IgD-negative memory B cell (primary cell): ENCODE measurements at regions not wholly inside any gene's neighbourhood (a gene's known extent, or its start where the extent isn't known, plus 50 kb on each side); places are given as distances from the start of the nearest gene placed in this dataset.
A peak's percentile ranks its signal among the peaks of the same experiment; 100 is the strongest.
"Not testable (repeated sequence)": the region's sequence is repeated elsewhere in the genome, so short reads cannot be mapped to it uniquely, and the experiment has no call there.

ENCODE experiments used
- H3K27ac Mint-ChIP-seq, 3 donors: one replicate each; pipeline ENCODE4 v1.8.0; 2020 to 2022; ENCODE audit warnings: mild to moderate bottlenecking in 3 of 3, mixed read lengths in 3 of 3, moderate library complexity in 1 of 3
- H3K27me3 Mint-ChIP-seq: one replicate; pipeline ENCODE4 v1.8.0; 2021; ENCODE audit warnings: mixed read lengths
- H3K36me3 Mint-ChIP-seq: one replicate; pipeline ENCODE4 v1.8.0; 2020; ENCODE audit warnings: mild to moderate bottlenecking, mixed read lengths
- H3K4me1 Mint-ChIP-seq, 3 donors: one replicate each; pipeline ENCODE4 v1.8.0; 2020 to 2022; ENCODE audit warnings: mixed read lengths in 3 of 3, mild to moderate bottlenecking in 1 of 3
- H3K4me3 Mint-ChIP-seq, 4 donors: one replicate each; pipeline ENCODE4 v1.8.0; 2020 to 2022; ENCODE audit warnings: mild to moderate bottlenecking in 4 of 4, mixed read lengths in 4 of 4, moderate library complexity in 3 of 4
- H3K9me3 Mint-ChIP-seq, 3 donors: one replicate each; pipeline ENCODE4 v1.8.0; 2020 to 2021; ENCODE audit warnings: mixed read lengths in 3 of 3, mild to moderate bottlenecking in 1 of 3

DNA sequence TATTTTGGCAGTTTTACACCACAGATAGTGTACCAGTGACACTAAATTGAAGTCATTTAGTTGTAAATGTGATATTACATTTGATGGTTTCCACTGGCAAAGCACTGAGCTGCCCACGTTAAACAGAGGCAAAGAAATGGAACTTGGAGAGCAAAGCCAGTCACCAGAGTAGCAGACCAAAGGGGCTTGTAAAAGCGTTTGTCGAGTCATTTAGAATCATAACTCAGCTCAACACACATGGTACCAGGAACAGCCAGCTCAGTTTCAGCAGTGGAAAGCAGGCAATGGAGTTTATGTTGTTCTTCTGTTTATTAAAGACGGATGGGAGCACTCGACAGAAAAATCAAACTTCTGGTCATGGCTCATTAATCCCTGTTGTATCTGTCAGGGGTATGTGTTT is 91.2 kb downstream of the POU3F3 start:
- H3K4me3 Mint-ChIP-seq, result no peak overlapping the region
- peaks cover 9% of the 10 kb centered on the region for H3K27me3 Mint-ChIP-seq
- H3K36me3 Mint-ChIP-seq, result no peaks in the 10 kb centered on the region
- no peak overlapping the region for H3K27ac Mint-ChIP-seq
- H3K4me1 Mint-ChIP-seq, result peaks cover 0 to 4% (median 0%) of the 10 kb centered on the region in 3 donors
- H3K9me3 Mint-ChIP-seq, result no peaks in the 10 kb centered on the region

DNA sequence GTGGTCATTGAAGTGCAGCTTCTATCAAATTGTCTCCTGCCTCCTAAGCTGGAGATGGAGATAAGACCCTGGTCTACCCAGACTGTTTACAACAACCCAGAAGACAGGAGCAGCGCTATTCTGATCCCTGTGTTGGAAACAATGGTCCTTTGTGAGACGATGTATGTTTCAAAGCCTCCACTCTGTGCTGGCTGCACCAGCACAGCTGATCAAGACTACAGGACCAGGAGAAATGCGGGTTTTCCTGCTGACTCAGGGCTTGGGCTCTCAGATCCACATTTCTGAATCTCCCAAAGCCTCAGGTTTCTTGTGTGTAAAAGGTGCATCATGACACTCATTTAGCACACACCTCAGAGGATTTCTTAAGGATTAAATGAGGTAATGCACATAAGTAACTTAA is 92.0 kb downstream of the POU3F3 start:
- Mint-ChIP-seq H3K4me1 (no peaks in the 10 kb centered on the region), H3K4me3 (no peak overlapping the region), H3K36me3 (no peaks in the 10 kb centered on the region), H3K27me3 (peaks cover 9% of the 10 kb centered on the region), H3K9me3 (no peaks in the 10 kb centered on the region), H3K27ac (no peak overlapping the region)

DNA sequence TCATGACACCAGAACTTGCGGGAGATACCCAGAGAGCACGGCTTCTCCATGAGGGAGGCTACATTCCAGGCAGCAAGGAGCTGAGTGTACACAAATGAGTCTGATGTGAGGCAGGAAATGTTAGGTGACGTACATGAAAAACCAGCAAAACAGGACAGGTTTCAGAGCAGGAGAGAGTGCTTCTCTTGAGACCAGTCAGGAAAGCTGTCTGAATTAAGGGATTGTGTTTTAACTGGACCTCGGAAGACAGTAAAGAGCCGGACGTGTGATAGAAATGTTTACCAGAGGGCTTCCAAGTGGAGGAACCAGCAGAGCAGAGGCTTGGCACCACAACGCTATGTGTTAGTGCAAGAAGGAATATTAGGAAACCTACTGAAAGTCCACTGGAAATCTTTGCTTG is 90.4 kb upstream of the MRPS9 start:
- H3K9me3 Mint-ChIP-seq, H3K27me3 Mint-ChIP-seq, H3K36me3 Mint-ChIP-seq, H3K4me1 Mint-ChIP-seq, H3K27ac Mint-ChIP-seq, H3K4me3 Mint-ChIP-seq: not testable (repeated sequence)

DNA sequence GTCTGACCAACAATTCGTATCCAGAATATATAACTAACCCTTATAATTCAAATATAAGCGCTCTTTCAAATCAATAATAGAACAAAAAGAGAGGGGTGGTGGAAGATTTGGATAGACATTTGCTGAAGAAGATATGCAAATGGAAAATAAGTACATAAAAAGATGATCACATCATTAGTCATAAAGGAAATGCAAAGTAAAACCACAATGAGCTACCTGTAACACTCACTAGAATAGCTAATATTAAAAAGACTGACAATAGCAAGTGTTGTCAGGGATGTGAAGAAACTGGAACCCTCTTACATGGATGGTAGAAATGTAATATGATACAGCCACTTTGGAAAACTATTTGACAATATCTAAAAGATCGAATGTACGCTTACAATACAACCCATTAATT is 84.9 kb upstream of the MRPS9 start:
- no peaks in the 10 kb centered on the region for H3K36me3 Mint-ChIP-seq
- H3K4me1 Mint-ChIP-seq, result no peaks in the 10 kb centered on the region
- peaks cover under 1 to 6% (median 1%) of the 10 kb centered on the region in 3 donors for H3K9me3 Mint-ChIP-seq
- no peak overlapping the region for H3K4me3 Mint-ChIP-seq
- no peak overlapping the region for H3K27ac Mint-ChIP-seq
- peaks cover 3% of the 10 kb centered on the region for H3K27me3 Mint-ChIP-seq

DNA sequence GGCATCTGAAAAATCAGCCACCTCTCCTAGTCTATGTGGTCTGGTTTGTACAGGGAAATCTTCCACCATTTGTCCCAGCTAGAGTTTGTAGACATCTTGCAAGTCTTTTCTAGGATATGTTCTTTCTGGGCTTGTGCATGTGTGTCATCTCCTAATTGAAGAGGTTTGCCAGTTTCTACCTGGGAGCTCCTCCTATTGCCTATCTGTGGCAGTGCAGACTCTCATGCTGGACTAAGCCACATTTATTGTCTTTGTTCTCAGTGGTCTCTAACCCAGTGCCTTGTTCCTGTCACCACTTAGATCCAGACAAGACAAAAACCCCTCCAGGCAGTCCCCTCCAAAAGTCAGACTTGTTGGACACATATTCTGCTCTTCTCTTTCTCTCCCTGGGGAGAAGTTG is 72.0 kb upstream of the MRPS9 start:
- peaks cover 5 to 21% (median 8%) of the 10 kb centered on the region in 3 donors for H3K9me3 Mint-ChIP-seq

DNA sequence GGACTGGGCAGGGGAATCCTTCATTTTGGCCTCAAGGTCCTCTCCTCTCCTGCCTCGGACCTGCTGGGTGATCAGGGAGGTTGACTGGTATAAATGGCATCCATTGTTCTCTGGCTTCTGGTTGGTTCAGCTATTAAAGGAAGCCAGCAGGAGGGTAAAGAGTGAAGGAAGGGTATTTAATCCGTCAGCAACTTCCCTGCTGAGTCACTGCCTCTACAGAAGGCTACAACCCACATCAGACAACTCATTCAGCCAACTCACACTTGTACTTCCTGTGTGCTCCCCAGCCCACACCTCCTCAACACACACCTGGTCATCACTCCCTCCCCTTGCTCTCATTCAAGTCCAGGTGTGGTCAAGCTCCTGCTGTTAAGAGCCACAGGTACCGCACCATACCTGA is 68.3 kb upstream of the MRPS9 start:
- Mint-ChIP-seq H3K27ac (peak overlapping the region in 1 of 3 donors; percentile 21), H3K9me3 (peaks cover 1 to 7% (median 4%) of the 10 kb centered on the region in 3 donors), H3K4me1 (peaks cover 0 to 5% (median 1%) of the 10 kb centered on the region in 3 donors), H3K4me3 (no peak overlapping the region), H3K27me3 (peaks cover 5% of the 10 kb centered on the region), H3K36me3 (peaks cover 6% of the 10 kb centered on the region)

More for the DNA sequence above, 72.0 kb upstream of the MRPS9 start:
- Mint-ChIP-seq H3K4me1 (peaks cover 0 to 2% (median 0%) of the 10 kb centered on the region in 3 donors), H3K36me3 (peaks cover 6% of the 10 kb centered on the region), H3K4me3 (no peak overlapping the region), H3K27ac (no peak overlapping the region), H3K27me3 (peaks cover 7% of the 10 kb centered on the region)

DNA sequence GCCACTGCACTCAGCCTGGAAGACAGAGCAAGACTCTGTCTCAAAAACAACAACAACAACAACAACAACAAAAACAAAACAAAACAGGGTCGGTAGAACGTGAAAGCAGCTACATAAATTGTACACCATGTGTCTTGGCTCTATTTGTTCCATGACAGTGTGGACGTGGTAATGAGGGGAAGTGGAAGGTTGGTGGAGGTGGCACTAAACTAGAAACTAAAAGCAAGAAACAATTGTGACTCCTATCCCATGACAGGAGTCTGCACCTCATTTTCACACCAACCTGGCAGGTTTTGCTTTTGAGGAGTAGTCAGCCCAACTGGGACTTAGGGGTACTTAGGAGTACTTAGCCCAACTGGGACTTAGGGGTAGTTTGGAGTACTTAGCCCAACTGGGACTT is 62.5 kb upstream of the MRPS9 start:
- no peaks in the 10 kb centered on the region for H3K36me3 Mint-ChIP-seq

DNA sequence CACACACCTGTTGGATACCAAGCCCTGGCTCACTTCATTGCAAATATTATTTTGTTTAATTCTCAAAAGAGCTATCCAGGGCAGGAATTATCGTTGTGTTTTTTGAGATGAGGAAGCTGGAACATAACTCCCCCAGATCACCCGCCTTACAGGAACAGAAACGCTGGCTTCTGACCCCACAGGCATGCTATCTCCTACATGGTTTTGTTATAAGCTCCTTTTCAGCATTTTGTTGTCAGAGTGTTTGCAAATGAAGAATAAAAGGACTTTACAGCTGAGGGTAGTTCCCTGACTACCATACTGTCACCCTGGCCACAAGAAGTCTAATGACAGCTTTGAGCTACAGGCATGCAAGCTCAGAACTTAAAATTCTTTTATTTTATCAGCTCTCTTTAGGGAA is 62.0 kb upstream of the MRPS9 start:
- H3K4me3 Mint-ChIP-seq, result no peak overlapping the region
- no peaks in the 10 kb centered on the region for H3K27me3 Mint-ChIP-seq
- peak overlapping the region in 2 of 3 donors; percentile 70 to 91 for H3K27ac Mint-ChIP-seq
- H3K9me3 Mint-ChIP-seq, result peaks cover 0 to 3% (median 1%) of the 10 kb centered on the region in 3 donors
- peaks cover 23 to 31% (median 24%) of the 10 kb centered on the region in 3 donors for H3K4me1 Mint-ChIP-seq
- peaks cover 2% of the 10 kb centered on the region for H3K36me3 Mint-ChIP-seq

More for the DNA sequence above, 62.5 kb upstream of the MRPS9 start:
- Mint-ChIP-seq H3K4me3 (no peak overlapping the region), H3K27ac (peak overlapping the region in 2 of 3 donors; percentile 13 to 70), H3K27me3 (no peaks in the 10 kb centered on the region), H3K9me3 (peaks cover 0 to 3% (median 2%) of the 10 kb centered on the region in 3 donors), H3K4me1 (peaks cover 23 to 31% (median 24%) of the 10 kb centered on the region in 3 donors)

DNA sequence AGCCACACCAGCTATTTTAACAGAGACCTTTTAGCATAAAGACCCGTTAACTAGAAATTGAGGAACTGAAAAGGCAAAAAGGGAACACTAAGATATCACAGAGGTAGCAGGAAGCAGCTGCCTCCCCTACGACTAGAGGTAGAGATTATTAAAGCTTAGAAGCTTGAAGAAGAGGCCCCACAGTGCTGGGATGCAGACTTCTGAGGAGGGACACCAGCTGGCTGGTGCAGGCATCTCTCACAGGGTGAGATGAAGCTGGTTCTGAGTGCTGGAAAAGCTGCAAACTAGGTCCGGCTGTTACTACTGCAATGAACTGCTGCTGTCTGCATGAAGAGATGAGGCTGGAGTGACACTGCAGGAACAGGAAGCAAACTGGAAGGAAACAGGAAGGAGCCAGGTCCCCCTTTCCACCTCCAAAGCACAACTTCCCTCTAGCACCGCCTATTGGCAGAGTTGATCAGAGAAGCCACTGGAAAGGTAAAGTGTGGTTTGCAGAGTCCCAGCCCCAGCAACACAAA is 61.2 kb upstream of the MRPS9 start:
- Mint-ChIP-seq H3K4me3 (peak overlapping the region; percentile 57 to 92 (median 84)), H3K36me3 (peaks cover 2% of the 10 kb centered on the region), H3K9me3 (peaks cover 0 to 3% (median 1%) of the 10 kb centered on the region in 3 donors), H3K4me1 (peaks cover 23 to 31% (median 24%) of the 10 kb centered on the region in 3 donors), H3K27me3 (no peaks in the 10 kb centered on the region), H3K27ac (peak overlapping the region; percentile 44 to 91 (median 90))

DNA sequence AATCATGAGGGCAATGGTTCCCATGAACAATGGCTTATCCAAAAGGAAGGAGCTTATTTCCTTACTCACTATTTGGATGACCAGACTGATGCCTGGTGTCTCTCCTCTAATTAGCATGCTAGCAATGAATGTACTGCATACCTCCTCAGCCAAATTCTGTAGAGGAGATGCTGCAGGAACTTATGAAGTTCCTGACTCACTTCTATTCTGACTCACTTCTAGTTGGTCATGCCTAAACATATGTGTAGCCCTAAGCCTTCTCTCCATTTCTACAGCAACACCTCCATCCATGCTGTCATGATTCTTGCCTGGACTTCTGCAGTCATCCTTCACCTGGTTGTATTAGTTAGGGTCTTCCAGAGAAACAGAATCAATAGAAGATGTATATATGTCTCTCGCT is 59.9 kb upstream of the MRPS9 start:
- peaks cover 0 to 3% (median 1%) of the 10 kb centered on the region in 3 donors for H3K9me3 Mint-ChIP-seq
- no peaks in the 10 kb centered on the region for H3K27me3 Mint-ChIP-seq
- peaks cover 2% of the 10 kb centered on the region for H3K36me3 Mint-ChIP-seq
- peak overlapping the region in 1 of 4 donors; percentile 5 for H3K4me3 Mint-ChIP-seq
- H3K27ac Mint-ChIP-seq, result peak overlapping the region in 2 of 3 donors; percentile 18 to 84
- peaks cover 23 to 31% (median 24%) of the 10 kb centered on the region in 3 donors for H3K4me1 Mint-ChIP-seq

DNA sequence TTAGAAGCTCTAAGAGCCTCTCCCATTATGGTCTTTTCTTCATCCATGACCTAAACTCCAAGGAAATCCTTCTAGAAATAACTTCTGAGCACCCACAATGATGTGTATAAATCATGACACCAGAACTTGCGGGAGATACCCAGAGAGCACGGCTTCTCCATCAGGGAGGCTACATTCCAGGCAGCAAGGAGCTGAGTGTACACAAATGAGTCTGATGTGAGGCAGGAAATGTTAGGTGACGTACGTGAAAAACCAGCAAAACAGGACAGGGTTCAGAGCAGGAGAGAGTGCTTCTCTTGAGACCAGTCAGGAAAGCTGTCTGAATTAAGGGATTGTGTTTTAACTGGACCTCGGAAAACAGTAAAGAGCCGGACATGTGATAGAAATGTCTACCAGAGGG is 58.1 kb upstream of the MRPS9 start:
- not testable (repeated sequence) for H3K4me3 Mint-ChIP-seq, H3K27me3 Mint-ChIP-seq, H3K27ac Mint-ChIP-seq, H3K9me3 Mint-ChIP-seq, H3K36me3 Mint-ChIP-seq
- peaks cover 21 to 26% (median 23%) of the 10 kb centered on the region in 3 donors for H3K4me1 Mint-ChIP-seq

DNA sequence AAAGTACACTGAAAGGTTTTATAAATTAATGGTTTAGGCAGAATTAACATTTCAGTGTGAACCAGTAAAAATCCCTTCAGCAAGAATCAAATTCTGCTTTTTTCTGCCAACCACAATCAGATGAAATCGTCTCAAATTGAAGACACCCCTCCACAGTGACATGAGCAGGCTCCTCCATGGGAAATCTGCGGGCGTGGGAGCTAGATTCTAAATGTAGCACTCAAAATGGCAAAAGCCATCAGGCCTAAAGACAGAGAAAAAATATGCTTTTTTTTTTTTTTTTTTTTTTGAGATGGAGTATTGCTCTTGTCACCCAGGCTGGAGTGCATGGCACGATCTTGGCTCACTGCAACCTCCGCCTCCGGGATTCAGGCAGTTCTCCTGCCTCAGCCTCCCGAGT is 55.8 kb upstream of the MRPS9 start:
- H3K36me3 Mint-ChIP-seq, result peaks cover 5% of the 10 kb centered on the region
- H3K9me3 Mint-ChIP-seq, result peaks cover 0 to 12% (median 2%) of the 10 kb centered on the region in 3 donors
- H3K27me3 Mint-ChIP-seq, result peaks cover 2% of the 10 kb centered on the region
- H3K4me3 Mint-ChIP-seq, result no peak overlapping the region
- H3K4me1 Mint-ChIP-seq, result peaks cover under 1 to 8% (median 5%) of the 10 kb centered on the region in 3 donors
- no peak overlapping the region for H3K27ac Mint-ChIP-seq
